Natural killer cell (primary cell): ENCODE measurements at regions not wholly inside any gene's neighbourhood (a gene's known extent, or its start where the extent isn't known, plus 50 kb on each side); places are given as distances from the start of the nearest gene placed in this dataset.
"Not testable (repeated sequence)": the region's sequence is repeated elsewhere in the genome, so short reads cannot be mapped to it uniquely, and the experiment has no call there.

ENCODE experiments used
- ATAC-seq, 3 donors: fragments of 150-1000 bp in 2 of 3; fragments of 200-7000 bp in 1 of 3; cut with Tn5 transposase; 1 replicate in 1 of 3; 2 replicates in 2 of 3; pipeline ENCODE4 v1.10.0; 2021; ENCODE audit warnings: mild to moderate bottlenecking in 2 of 3, moderate library complexity in 2 of 3
- DNase-seq, 2 donors: peaks; one replicate each; pipeline versions ENCODE4 v3.0.0 to v3.0.0-alpha.2; 2013 to 2021; ENCODE audit warnings: mixed read lengths in 1 of 2
- H3K27ac ChIP-seq: one replicate; pipeline ENCODE4 v1.5.1; 2013; ENCODE audit warnings: mild to moderate bottlenecking, low read length
- H3K27me3 ChIP-seq: one replicate; pipeline ENCODE4 v1.6.1; 2013; ENCODE audit warnings: low read length; ENCODE audit not compliant: control insufficient read depth, insufficient read depth
- H3K36me3 ChIP-seq: one replicate; pipeline ENCODE4 v1.6.1; 2013; ENCODE audit warnings: low read length; ENCODE audit not compliant: control insufficient read depth, insufficient read depth
- H3K4me1 ChIP-seq: one replicate; pipeline ENCODE4 v1.6.1; 2013; ENCODE audit warnings: low read length; ENCODE audit not compliant: control insufficient read depth, insufficient read depth
- H3K4me3 ChIP-seq: one replicate; pipeline ENCODE4 v1.5.1; 2013; ENCODE audit warnings: low read length
- H3K9me3 ChIP-seq: one replicate; pipeline ENCODE4 v1.6.1; 2013; ENCODE audit warnings: low read length; ENCODE audit not compliant: control insufficient read depth, insufficient read depth
- H3K27ac Mint-ChIP-seq, 2 donors: one replicate each; pipeline ENCODE4 v1.8.0; 2022; ENCODE audit warnings: mild to moderate bottlenecking in 2 of 2, mixed read lengths in 2 of 2, moderate library complexity in 1 of 2
- H3K27me3 Mint-ChIP-seq, 2 donors: one replicate each; pipeline ENCODE4 v1.8.0; 2022; ENCODE audit warnings: low read depth in 2 of 2, mixed read lengths in 2 of 2
- H3K36me3 Mint-ChIP-seq: one replicate; pipeline ENCODE4 v1.8.0; 2022; ENCODE audit warnings: mixed read lengths
- H3K4me1 Mint-ChIP-seq, 2 donors: one replicate each; pipeline ENCODE4 v1.8.0; 2022; ENCODE audit warnings: mixed read lengths in 2 of 2
- H3K4me3 Mint-ChIP-seq: one replicate; pipeline ENCODE4 v1.8.0; 2022; ENCODE audit warnings: mild to moderate bottlenecking, moderate library complexity, mixed read lengths
- H3K9me3 Mint-ChIP-seq, 2 donors: one replicate each; pipeline ENCODE4 v1.8.0; 2022; ENCODE audit warnings: mixed read lengths in 2 of 2
- CTCF ChIP-seq: fragments of 200-600 bp; IDR thresholded peaks from one replicate; pipeline ENCODE4 v1.8.0; 2022; ENCODE audit warnings: antibody characterized with exemption
- WGBS: methylation state at CpG from one replicate; pipeline ENCODE4 v1.1.7; 2013; ENCODE audit warnings: missing lambda C conversion rate; ENCODE audit not compliant: insufficient coverage; 5-methylcytosine and 5-hydroxymethylcytosine counted together
- intact Hi-C: fragments of 100-400 bp; cut with micrococcal nuclease; formaldehyde crosslinking; loops from one replicate; pipeline ENCODE4 v1.14.2; 2022

GRCh38 chr15:38021259-38021658, 86.8 kb downstream of the TMCO5A start:
- Mint-ChIP-seq H3K4me3 (no peak overlapping the region), H3K27me3 (peaks cover 10 to 19% of the 10 kb centered on the region in 2 donors), H3K4me1 (no peaks in the 10 kb centered on the region), H3K36me3 (no peaks in the 10 kb centered on the region), H3K27ac (no peak overlapping the region), H3K9me3 (no peaks in the 10 kb centered on the region)
- Histone ChIP-seq H3K9me3 (no peaks in the 10 kb centered on the region), H3K27ac (no peak overlapping the region), H3K36me3 (no peaks in the 10 kb centered on the region), H3K4me3 (no peak overlapping the region), H3K4me1 (no peaks in the 10 kb centered on the region), H3K27me3 (no peaks in the 10 kb centered on the region)
- no peak for DNase-seq
- WGBS, result 89% methylated on average over 1 of the region's 1 CpG
- ATAC-seq, result no peak
- intact Hi-C loops, result no loop called here
- TF ChIP-seq CTCF, result no peak

- Mint-ChIP-seq H3K27ac (no peak overlapping the region), H3K27me3 (peaks cover under 1 to 9% of the 10 kb centered on the region in 2 donors), H3K4me1 (no peaks in the 10 kb centered on the region), H3K36me3 (no peaks in the 10 kb centered on the region), H3K4me3 (no peak overlapping the region), H3K9me3 (no peaks in the 10 kb centered on the region)
- H3K36me3 ChIP-seq, result no peaks in the 10 kb centered on the region
- WGBS, result 100% methylated on average over 2 of the region's 2 CpGs
- ATAC-seq, result no peak
- no peaks in the 10 kb centered on the region for H3K27me3 ChIP-seq
- DNase-seq, result no peak
- no peaks in the 10 kb centered on the region for H3K9me3 ChIP-seq
- no peak overlapping the region for H3K27ac ChIP-seq
- intact Hi-C loops, result no loop called here
- H3K4me3 ChIP-seq, result no peak overlapping the region
- H3K4me1 ChIP-seq, result no peaks in the 10 kb centered on the region
- TF ChIP-seq CTCF, result no peak
Measured at GRCh38 chr15:38024293-38025091, 90.1 kb downstream of the TMCO5A start.

- intact Hi-C loops, H3K27me3 Mint-ChIP-seq, H3K36me3 Mint-ChIP-seq, H3K27ac Mint-ChIP-seq, DNase-seq, H3K36me3 ChIP-seq, H3K9me3 Mint-ChIP-seq, H3K4me3 Mint-ChIP-seq, H3K4me3 ChIP-seq, H3K4me1 ChIP-seq, H3K4me1 Mint-ChIP-seq, H3K27me3 ChIP-seq, H3K9me3 ChIP-seq, ATAC-seq, H3K27ac ChIP-seq: not testable (repeated sequence)
- 100% methylated on average over 1 of the region's 1 CpG for WGBS
Measured at GRCh38 chr15:38025656-38026055, 91.2 kb downstream of the TMCO5A start.

GRCh38 chr15:38028869-38029268, 94.4 kb downstream of the TMCO5A start:
- ATAC-seq (no peak), DNase-seq (no peak)
- no peaks in the 10 kb centered on the region for H3K36me3 ChIP-seq
- H3K27ac ChIP-seq, result no peak overlapping the region
- Mint-ChIP-seq H3K27ac (no peak overlapping the region), H3K4me1 (no peaks in the 10 kb centered on the region), H3K9me3 (no peaks in the 10 kb centered on the region), H3K4me3 (no peak overlapping the region), H3K36me3 (no peaks in the 10 kb centered on the region), H3K27me3 (peaks cover 6 to 10% of the 10 kb centered on the region in 2 donors)
- 73% methylated on average over 2 of the region's 2 CpGs for WGBS
- H3K9me3 ChIP-seq, result no peaks in the 10 kb centered on the region
- intact Hi-C loops, result no loop called here
- H3K4me3 ChIP-seq, result no peak overlapping the region
- H3K4me1 ChIP-seq, result no peaks in the 10 kb centered on the region
- TF ChIP-seq CTCF, result no peak
- H3K27me3 ChIP-seq, result no peaks in the 10 kb centered on the region
